Dermis blood vessel endothelial cell (primary cell): ENCODE measurements at regions not wholly inside any gene's neighbourhood (a gene's known extent, or its start where the extent isn't known, plus 50 kb on each side); places are given as distances from the start of the nearest gene placed in this dataset.
A peak's percentile ranks its signal among the peaks of the same experiment; 100 is the strongest.
"Not testable (repeated sequence)": the region's sequence is repeated elsewhere in the genome, so short reads cannot be mapped to it uniquely, and the experiment has no call there.

Experiments used
- DNase-seq: peaks from one replicate; pipeline ENCODE4 v3.0.0; 2010

- DNase-seq, result no peak
Observed at GRCh38 chr1:224535641-224536040, 80.5 kb upstream of the CNIH3 start.

DNA sequence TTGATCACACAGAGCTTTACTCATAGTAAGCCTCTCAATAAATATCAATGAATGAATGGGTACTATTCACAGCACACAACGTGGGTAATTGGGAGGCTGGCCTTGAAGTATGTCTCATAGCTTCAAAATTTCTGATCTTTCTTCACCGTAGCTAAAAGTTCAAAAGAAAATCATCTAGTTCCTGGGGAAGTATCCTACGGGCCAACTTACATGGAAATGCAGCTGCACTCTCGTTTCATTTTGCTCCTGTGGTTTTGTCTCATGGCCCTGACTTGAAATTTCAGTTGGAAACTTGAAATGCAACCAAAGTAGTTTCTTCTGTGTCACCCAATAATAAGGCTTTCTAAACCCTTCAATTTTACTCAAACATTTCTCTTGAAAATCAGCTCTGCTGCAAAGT lies 76.1 kb upstream of the CNIH3 start:
- peak; percentile 20 for DNase-seq

DNA sequence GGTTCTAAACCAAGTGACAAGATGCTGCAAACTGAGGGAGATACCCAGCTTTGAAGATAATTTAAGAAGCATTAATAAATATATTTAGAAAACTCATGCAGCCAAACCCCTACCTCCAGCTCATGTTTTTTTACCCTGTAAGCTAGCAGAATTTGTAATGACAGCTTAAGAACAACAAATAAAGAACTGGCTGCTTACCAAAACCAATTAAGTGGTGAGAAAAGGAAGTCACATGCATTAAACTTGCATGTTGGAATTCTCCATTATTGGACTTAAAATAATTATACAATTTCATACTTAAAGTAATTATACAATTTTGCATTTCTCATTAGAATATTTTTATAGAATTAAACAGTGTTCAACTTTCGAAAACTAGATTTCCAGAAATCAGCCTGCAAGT lies 75.6 kb upstream of the CNIH3 start:
- DNase-seq, result peak; percentile 54

GRCh38 chr1:224541072-224541790 lies 74.9 kb upstream of the CNIH3 start:
- no peak for DNase-seq

DNA sequence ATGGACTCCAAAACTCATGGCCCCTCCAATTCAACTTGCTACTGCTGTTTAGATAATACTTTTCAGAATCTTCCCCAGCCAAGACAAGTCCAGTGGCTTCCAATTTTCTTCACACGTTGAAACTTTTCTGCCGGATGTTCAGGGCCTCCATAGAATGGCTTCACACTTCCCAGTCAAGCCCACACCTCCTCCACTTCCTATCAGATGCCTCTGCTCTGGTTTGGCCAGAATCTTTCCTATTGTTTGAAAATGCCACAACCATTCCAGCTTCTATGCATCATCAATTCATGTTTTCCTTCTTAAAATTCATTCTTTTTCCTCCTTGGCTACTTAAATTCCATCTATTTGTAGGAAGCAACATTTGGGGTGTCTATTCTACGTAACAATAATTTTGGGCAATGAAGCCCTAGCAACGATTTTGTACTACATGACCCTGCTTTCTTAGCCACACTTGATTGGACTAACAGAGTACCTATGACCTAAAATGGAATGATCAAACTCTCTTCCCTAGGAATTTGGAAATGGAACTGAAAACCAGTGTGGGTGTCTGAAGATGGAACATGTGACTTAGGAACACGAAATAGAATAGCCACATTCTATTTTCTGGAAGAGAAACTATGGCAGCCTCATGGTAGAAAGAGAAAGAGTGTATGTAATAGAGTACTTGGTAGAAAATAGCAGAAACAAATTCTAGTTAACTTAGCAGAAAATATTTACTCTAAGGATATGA lies 74.1 kb upstream of the CNIH3 start:
- peak; percentile 75 for DNase-seq

DNA sequence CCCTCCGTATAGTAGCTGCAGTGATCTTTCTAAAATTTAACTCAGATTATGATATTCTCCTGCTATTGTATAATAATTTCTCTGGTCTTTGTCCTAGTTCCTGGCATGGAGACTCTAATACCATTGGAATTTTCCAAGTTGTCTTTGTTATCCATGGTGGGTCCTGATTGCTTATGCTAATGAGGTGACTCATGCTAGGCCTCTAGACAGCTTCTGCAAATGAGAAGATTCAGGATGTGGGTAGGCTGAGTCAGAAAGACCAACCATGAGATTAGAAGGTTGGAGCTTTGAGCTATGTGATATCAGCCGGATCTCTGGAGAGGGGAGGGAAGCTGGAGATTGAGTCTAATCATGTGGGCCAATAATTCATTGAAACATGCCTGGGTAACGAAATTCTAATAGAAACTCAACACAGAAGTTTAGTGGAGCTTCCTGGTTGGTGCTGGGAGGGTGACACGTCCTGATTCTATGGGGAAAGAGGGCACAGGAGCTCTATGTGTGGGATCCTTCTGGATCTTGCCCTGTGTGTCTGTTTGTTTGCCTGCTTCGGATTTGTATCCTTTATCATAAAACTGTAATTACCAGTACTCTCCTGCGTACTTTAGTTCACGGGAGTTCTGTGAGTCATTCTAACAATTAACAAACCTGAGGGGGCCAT lies 73.2 kb upstream of the CNIH3 start:
- DNase-seq, result peak; percentile 99

GRCh38 chr1:224543453-224543852 lies 72.7 kb upstream of the CNIH3 start:
- DNase-seq, result peak; percentile 37

DNA sequence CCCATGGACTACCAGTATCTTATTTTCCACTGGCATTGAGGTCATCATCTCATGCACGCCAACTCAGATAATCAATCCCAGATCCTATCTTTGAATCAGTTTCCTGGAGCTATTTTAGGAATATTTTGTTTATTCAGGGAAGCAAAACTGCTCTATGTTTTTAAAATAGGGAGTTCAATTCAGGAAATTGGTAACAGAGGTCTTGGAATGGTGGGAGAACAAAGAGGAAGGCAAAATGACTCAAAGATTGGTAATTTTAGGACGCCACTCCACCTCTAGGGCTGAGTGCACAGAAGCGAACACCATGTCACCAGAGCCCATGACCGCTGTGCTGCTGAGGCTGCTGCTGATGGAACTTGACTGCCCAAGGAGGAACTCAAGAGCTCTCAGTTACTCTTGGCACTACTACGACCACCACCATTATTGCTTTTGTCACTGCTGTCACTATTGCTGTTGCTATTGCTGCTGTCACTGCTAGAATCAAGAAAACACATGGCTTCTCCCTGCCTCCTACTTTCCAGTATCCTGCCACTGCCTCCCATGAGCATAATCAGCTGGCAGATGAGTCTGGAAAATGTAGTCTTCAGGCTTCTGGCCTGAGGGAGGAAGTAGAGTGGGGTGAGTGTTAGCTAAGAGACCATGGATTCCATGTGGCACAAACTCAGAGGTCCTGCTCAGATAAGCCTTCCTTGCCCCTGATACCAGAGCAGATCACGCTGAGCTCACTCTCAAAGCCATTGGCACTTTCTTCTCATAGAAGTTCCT lies 71.6 kb upstream of the CNIH3 start:
- DNase-seq, result peak; percentile 49

DNA sequence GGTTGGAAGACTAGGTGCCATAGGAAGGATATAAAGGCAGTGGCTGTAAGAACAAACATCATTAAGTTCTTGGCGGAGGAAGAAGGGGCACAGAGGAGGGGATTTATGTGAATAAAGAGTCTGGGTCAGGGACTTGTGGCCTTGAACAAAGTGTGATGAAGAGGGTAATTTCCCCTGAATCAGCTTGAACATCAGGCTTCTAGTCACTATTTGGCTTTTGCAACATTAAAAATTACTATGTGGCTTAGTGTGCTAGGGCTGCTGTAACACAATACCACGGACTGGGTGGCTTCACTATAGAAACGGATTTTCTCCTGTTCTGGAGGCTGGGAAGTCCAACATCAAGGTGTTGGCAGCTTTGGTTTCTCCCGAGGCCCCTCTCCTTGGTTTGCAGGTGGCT lies 70.5 kb upstream of the CNIH3 start:
- DNase-seq, result no peak

DNA sequence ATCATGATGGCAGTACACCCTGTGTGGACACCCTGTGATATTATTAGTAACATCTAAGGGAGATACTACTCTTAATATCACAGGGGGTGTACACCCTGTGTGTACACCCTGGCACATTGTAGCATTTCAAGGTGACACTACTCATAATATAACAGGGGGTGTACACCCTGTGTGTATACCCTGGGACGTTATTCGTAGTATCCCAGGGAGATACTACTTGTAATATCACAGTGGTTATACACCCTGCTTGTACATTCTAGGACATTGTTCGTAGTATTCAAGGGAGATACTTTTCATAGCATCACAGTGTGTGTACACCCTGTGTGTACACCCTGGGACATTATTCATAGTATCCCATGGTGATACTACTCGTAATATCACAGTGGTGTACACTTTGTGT lies 67.4 kb upstream of the CNIH3 start:
- no peak for DNase-seq

GRCh38 chr1:224551189-224551588 lies 64.9 kb upstream of the CNIH3 start:
- DNase-seq, result not testable (repeated sequence)

GRCh38 chr1:224554056-224554455 lies 62.1 kb upstream of the CNIH3 start:
- DNase-seq, result no peak

DNA sequence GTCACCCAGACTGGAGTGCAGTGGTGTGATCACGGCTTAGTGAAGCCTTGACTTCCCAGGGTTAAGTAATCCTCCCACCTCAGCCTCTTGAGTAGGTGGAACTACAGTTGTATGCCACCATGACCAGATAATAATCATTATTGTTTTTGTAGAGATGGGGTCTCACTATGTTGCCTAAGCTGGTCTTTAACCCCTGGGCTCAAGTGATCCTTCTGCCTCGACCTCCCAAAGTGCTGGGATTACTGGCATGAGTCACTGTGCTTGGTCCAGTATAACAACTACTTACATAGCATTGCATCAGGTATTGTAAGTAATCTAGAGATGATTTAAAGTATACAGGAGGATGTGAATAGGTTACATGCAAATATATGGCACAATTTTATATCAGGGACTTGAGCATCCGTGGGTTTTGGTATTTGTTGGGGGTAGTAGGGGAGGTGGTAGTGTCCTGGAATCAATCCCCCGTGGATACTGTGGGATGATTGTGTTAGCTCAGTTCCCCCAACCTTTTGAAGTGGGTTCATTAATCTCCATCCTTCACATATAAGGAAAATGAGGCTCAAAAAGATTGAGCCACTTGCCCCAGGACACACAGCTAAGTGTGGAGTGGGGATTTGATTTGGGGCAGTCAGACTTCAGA lies 61.4 kb upstream of the CNIH3 start:
- DNase-seq, result no peak

- no peak for DNase-seq
Observed at GRCh38 chr1:224558904-224559303, 57.2 kb upstream of the CNIH3 start.

DNA sequence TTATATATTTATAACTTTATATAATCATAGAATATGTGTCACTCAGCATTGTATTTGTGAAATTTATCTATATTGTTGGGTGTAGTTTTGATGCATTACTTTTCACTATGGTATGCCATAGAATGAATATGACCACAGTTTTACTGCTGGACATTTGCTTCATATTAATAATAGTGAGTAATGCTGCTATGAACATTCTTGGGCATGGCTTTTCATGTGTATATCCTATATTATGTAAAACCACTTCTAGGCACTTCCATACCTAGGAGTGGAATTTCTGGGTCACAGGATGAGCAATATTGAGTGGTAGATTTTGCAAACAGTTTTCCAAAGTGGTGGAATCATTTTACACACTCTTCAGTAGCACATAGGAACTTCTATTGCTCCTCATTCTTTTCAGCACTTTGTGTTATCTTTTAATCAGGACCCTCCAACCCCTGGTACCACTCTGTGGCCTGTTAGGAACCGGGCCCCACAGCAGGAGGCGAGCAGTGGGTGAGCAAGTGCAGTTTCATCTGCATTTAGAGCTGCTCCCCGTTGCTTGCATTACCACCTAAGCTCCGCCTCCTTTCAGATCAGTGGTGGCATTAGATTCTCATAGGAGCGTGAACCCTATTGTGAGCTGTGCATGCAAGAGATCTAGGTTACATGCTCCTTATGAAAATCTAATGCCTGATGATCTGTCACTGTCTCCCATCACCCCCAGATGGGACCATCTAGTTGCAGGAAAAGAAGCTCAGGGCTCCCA lies 56.0 kb upstream of the CNIH3 start:
- no peak for DNase-seq

DNA sequence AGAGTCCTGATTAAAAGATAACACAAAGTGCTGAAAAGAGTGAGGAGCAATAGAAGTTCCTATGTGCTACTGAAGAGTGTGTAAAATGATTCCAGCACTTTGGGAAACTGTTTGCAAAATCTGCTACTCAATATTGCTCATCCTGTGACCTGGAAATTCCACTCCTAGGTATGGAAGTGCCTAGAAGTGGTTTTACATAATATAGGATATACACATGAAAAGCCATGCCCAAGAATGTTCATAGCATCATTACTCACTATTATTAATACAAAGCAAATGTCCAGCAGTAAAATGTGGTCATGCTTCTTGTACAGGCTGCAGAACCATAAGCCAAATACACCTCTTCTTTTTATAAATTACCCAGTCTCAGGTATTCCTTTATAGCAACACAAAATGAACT lies 53.2 kb upstream of the CNIH3 start:
- DNase-seq, result not testable (repeated sequence)

- DNase-seq, result no peak
Observed at GRCh38 chr1:224563666-224564065, 52.5 kb upstream of the CNIH3 start.

GRCh38 chr1:224564454-224565084 lies 51.5 kb upstream of the CNIH3 start:
- DNase-seq, result no peak

DNA sequence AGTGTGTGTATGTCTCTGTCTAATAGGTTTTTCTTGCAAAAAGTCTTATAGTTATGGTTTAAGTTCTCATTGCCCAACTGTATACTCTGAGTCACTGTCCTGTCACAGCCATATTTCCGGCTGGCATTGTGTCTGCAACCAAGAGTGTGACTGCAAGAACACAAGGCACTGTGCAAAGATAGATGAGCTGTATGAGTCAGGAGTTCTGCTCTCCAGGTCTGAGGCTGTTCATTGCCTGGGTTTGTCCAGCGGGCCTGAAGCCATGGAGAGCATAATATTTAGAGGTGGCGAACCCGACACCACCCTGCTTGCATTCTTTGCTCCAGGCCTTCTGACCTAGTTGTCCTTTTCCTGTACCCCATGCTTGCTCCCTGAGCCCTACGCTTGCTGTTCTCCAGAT lies 50.9 kb upstream of the CNIH3 start:
- peak; percentile 64 for DNase-seq

DNA sequence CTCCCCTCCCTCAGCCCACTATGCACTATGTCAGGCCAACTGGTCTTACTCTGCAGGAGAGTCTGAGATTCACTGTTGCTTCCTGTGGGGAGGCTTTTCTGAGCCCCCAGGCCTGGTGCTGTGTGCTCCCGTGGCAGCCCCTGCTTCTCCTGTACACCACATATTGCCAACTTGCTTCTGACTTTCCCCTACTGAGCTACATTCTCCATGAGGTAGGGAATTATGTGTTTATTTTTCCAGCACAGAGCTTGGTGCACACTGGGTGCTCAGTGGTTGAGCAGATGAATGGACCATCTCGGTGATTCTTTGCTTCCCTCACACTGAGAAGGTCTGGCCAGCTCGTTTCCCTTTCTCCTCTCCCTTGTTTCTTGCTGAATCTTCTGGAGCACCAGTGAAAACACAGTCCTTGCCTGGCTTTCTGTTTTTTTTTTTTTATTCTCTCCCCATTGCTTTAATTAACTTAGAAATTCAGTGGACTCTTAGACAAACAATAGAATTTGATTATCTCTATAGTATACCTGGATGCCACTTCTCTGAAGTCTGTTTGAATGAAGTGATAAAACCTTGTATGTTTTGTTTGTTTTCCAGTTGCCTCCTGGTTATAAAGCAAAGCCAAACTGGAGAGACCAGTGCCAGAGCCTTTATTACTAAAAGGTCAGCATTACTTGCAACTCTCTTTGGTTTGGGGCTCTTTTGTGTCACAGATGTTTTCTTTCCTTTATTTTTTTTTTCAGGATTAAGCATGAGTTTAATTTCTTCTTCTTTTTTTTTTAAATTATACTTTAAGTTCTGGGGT lies 50.3 kb upstream of the CNIH3 start:
- no peak for DNase-seq
